Epidermal melanocyte (primary cell): ENCODE measurements at regions not wholly inside any gene's neighbourhood (a gene's known extent, or its start where the extent isn't known, plus 50 kb on each side); places are given as distances from the start of the nearest gene placed in this dataset.

Source experiments
- DNase-seq: peaks from one replicate; pipeline ENCODE4 v3.0.0; 2011; ENCODE audit warnings: low spot score; ENCODE audit not compliant: insufficient read length

DNA sequence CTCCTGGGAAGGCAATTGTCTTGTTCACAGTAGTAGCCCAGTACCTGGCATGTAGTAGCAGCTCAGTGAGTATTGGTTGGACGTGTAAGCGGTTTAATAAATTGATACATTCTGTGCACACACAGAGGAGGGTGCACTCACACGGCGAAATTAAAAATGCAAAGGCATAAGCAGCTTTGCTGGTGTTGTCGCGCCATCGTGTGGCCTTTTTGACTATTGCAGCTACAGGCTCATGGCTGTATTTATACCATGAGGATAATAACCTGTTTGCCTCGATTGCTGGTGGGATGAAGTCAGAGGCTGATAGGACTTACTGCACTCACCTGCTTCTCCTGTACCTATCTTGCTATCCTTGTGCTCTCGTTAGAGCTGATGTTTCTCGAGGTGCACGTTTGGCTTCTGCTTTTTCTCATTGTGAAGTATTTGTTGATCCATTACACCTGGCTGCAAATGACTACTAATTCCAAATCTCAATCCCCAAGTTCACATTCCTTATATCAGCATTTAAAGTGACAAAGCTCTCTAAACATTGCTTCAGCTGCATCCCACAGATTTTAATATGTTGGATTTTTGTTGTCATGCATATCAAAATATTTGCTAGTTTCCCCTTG, 61.5 kb downstream of the TBXT start:
- peak; percentile 43 for DNase-seq

DNA sequence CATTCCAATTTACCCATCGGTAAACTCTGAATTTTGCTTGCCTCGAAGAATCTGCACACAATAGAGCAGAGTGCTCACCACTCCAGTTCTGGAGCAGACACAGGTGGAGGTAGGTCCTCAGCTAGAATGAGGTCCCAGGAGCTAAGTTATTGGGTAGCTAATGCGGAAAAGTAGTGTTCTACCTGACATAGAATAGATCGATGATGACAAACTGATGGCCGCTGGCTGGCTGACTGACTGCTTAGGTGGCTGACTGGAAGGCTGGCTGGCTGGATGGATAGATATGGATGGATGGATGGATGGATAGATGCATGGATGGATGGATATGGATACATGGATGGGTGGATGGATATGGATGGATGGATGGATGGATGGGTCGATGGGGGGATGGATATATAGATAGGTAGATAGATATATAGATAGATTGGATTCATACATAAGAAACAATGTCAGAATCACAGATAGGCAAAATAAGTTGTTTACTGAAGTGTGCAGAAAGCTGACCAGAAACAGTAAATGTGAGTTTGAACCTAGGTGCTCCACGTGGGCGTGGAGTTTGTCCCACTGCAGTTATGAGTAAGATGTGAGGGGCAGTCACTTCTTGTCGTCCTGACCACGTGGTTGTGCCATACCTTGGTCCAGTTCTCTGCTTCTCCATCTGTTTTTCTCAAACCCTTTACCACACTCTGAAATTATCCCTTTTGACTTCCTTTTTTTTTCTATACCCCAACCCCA, 62.1 kb downstream of the TBXT start:
- DNase-seq, result no peak

- DNase-seq, result no peak
These were observed 62.8 kb downstream of the TBXT start for GRCh38 chr6:166104872-166105271.

DNA sequence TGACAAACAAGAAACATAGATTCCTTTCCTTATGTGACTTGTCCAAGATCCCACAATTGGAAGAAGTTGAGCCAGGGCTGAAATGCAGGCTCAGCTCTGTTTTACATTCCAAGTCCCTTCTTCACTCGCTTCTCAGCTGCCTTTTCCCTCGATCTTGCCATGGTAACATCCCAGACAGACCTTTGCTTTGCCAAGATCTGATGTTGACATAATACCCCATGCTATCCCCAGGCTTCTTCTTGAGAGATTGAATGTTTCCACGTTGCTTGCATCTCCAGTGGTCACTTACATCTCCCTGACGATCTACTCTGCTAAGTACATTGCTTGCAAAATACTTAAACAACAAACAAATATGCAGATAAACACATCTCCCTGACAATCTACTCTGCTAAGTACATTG, 63.5 kb downstream of the TBXT start:
- DNase-seq, result no peak

GRCh38 chr6:166101819-166102419, 65.7 kb downstream of the TBXT start:
- DNase-seq, result no peak

- DNase-seq, result peak; percentile 31
These were observed 69.6 kb downstream of the TBXT start for GRCh38 chr6:166097914-166098522.

DNA sequence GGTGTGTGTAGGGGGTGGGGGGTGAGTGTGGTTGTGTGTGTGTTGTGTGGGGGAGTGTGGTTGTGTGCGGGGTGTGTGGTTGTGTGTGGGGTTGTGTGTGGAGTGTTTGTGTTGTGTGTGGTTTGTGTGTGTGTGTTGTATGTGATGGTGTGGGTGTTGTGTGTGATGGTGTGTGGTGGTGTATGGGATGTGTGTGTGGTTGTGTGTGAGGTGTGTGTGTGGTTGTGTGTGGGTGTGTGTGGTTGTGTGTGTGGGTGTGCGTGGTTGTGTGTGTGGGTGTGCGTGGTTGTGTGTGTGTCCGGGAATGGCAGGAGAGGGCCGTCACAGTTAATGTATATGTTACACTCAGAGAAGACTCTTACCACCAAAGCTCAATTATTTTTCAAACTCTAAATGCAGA, 79.8 kb downstream of the TBXT start:
- no peak for DNase-seq

DNA sequence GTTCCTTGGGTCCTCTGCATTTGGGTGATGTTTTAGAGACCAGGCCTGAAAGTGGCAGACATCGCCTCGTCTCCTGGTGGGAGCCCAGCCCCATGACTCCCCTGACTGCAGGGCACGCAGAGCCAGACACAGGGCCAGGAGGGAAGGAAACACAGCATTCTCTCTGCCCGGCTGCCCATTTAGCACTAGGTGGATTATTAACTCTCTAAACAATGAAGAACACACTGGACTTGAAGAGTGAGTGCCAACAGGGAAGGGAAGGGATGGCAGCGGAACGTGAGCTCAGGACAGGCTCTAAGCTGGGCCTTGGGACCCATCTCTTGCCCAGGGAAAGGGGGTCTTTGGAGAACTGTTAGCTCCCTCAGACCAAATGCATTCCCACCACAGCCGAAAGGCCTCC, 80.4 kb downstream of the TBXT start:
- no peak for DNase-seq

DNA sequence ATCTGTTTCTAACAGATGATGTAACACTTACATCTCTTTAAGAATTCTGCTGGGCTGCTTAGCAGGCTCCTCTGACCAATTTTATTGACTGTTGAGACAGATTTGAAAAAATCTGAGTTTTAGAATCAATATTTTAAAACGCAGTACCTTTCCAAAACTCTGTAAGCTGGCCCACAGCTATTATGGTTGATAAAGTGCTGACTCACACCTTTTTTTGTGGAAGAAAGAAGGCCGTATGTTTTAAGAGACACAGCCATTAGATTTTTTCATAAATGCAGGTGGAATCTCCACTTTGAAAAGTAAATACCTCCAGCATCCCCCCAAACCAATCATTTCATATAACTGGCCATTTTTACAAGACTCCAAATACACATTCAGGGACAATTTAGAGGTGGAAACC, 82.2 kb downstream of the TBXT start:
- DNase-seq, result no peak

- no peak for DNase-seq
These were observed 82.7 kb downstream of the TBXT start for GRCh38 chr6:166084951-166085350.

DNA sequence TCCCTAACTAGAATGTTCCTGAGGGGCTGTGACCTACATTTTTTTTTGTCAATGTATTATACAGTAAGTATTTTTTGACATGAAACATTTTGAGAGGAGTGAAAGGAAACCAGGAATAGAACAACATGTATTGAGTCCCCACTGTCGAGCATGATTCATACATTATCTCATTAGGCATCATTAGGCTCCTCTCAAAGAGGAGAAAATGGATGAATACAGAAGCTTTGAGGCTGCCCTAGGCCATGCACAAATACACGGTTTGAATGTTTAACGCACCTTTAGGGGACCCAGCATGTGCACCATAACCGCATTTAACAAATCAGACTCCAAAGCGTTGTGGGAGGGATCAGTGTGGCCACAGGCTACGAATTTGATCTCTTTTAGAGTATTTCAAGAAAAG, 87.8 kb downstream of the TBXT start:
- DNase-seq, result no peak

GRCh38 chr6:166078294-166078693, 89.4 kb downstream of the TBXT start:
- no peak for DNase-seq

- no peak for DNase-seq
These were observed 91.0 kb downstream of the TBXT start for GRCh38 chr6:166076625-166077024.

DNA sequence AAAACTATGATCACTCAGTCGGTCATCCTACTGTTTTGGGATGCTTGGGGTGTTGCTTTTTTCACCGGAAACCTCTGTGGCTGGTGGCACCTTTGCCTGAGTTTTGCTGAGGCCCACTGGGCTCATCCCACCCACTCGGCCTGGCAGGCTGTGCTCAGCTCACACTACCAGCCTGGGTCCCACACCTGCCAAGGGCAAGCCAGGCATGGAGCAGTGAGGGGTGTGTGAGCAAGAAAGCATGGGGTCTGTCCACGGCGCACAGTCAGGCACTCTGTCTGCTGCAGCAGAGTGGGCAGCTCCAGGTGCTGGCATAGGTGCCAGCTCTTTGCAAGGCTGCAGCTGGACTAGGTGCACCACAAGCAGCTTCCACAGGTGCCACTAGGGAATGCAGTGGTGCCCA, 91.7 kb downstream of the TBXT start:
- DNase-seq, result no peak

- DNase-seq, result no peak
These were observed 92.5 kb downstream of the TBXT start for GRCh38 chr6:166075186-166075585.

DNA sequence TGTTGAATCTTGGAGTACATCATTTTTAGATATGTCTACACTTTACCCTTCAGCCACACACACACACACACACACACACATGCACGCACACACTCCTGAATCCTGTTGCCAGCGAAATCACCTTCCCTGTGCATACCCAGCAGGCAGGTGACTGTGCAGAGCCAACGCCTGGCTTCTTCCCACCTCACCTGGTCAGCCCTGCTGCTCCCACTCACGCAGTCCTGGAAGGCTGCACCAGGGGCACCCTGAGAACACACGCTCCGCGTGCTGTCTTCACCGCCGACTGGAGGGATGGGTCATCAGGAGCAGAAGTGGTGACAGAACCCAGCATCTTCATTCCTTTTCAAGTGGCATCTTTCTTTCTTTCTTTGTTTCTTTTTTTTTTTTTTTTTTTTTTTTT, 94.6 kb downstream of the TBXT start:
- DNase-seq, result no peak

DNA sequence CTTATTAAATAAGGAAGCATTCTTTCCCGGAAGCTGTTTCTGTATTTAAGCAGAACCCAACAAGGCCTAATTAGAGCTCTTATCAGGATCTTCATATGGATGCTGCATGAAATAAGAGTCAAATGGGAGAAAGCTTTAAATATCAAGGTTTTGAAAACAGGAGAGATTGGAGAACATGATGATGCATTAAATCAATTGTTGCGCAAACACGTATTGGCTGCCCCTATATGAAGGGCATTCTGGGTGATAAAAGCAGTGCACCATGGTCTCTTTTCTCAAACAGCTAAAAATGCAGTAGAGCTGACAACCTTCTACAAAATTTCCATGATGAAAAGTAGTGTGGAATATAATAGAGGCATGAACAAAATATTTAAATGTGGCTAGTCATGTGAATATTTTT, 98.9 kb downstream of the TBXT start:
- no peak for DNase-seq

DNA sequence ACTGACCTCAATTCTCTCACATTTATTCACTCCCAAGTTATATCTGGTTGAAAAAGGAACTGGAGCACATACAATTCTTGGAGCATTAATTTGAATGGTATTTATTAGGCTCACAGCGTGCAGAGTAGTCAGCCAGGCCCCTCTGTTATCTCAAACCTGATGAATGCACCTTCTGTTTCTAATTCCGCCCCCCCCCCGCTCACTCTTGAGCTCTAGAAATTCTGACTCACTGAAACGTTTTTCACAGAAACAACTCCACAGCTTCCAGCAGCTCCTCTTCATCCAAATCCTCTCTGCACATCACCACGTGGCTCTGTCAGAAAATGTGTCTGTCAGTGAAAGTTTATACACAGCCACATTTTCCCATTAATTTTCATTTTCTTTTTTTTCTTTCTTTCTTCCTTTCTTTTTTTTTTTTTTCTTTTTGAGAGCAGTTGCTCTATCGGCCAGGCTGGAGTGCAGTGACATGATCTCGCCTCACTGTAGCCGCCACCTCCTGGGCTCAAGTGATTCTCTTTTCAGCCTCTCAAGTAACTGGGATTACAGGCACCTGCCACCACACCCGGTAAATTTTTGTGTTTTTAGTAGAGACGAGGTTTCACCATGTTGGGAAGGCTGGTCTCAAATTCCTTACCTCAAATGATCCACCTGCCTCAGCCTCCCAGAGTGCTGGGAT, 109.4 kb downstream of the TBXT start:
- no peak for DNase-seq

DNA sequence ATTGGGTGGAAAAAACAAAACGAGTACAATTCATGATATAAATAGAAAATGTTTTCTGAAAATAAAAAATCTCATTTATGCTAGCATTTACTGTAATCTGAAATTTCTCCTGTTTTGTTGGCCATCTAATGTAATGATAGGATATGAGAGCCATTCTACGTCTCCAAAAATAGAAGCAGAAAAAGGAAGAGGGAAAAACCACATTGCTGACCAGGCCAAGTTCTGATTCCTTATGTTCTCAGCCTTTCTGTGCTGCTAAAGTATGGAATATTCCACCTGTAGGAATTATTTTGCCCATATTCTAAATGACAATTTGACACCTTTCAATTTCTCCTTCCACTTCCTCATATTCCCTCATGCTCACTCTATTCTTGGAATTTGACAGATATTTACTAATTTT, 110.2 kb downstream of the TBXT start:
- DNase-seq, result no peak

DNA sequence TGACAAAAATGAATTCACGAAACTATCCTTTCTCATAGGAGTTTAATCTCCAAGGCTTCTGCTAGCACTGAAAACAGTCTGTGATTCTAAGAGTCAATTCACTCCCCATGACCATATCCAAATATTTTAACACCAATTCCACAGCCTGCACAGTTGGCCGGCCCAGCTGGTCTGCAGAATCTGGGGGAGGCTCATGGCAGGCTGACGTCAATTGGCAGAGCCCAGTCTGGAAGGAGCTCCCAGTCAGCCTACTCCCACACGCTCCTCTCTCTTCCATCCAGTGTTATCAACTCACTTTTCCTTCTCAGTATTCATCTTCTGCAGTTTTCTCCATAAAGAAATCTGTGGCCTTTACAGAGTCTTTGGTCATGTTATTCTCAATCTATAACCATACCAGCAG, 111.0 kb downstream of the TBXT start:
- DNase-seq, result no peak

- peak; percentile 30 for DNase-seq
These were observed 111.8 kb downstream of the TBXT start for GRCh38 chr6:166055801-166056200.

DNA sequence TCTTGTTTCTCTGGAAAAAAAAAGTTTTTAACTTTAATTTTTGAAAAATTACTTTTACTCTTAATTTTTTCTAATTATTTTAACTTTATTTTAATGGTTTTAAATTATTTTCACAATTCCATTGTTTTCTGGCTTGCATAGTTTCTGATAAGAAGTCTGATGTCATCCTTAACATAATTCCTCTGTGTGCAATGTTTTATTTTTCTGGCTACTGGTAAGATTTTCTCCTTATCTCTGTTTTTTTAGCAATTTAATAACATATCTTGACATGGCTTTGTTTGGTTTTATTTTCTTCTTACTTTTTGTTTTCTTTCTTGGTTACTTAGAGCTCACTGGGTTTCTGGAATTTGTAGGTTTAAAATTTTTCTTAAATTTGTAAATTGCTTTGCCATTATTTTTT, 114.8 kb downstream of the TBXT start:
- no peak for DNase-seq
